SIG-M5 treated with dmso at 0.1 percent for 504 hours (cell line): ENCODE measurements at regions not wholly inside any gene's neighbourhood (a gene's known extent, or its start where the extent isn't known, plus 50 kb on each side); places are given as distances from the start of the nearest gene placed in this dataset.

Experiments
- DNase-seq: peaks from one replicate; lab custom pipeline; 2025; ENCODE audit not compliant: unreplicated experiment; lab: John Stamatoyannopoulos, UW

GRCh38 chr9:13718539-13718938 lies 439.0 kb upstream of the MPDZ start:
- no peak for DNase-seq

DNA sequence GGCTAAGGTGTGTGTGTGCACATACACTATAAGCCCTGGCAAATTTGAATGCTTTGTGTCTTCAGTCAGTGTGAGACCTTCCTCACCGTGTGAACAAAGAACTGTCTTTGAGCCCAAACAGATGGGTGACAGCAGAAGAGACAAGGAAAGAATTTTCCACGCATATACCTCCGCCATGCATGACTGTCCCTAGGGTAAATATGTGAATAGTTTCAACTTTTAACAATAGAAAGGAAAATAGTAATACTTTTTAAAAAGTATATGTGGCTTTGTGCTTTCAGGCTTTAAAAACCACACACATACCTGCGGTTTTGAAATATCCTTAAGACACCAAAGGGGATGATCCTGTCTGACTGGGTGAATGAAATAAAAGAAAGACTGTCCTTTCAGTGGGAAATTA lies 438.6 kb upstream of the MPDZ start:
- no peak for DNase-seq

DNA sequence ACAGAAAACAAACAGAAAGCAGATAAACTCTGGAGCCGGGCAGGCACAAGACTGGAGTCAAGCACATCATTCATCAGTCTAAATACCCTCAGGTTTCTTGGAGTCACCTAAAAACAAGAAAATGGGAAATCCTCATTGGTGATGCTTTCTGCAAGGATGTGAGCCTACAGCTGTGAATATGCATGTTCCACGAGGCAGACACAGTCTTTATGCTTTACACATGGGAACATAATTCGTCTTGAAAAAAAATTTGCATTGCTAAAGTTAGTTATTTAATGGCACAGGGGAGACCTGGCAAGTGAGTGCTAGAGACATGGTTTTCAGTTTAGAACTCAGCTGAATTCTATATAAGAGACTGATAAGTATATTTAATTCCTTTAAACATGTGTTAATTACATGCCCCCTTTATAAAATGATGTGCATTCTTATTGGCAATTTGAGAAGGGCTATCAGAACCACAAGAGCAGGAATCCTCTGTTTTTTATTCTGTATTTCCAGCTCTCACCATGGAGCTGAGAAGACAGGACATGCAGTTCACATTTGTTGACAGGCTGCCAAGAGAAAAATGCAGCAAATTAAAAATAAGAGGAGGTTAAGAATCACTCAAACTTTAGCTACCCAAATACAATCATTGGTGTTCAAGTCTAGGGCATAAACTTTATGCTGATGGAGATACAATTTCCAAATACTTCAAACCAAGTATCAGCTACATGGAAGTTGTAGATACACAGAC lies 438.0 kb upstream of the MPDZ start:
- no peak for DNase-seq

- DNase-seq, result no peak
Observed at GRCh38 chr9:13716601-13717321, 437.3 kb upstream of the MPDZ start.

- DNase-seq, result no peak
Observed at GRCh38 chr9:13716090-13716489, 436.6 kb upstream of the MPDZ start.

- no peak for DNase-seq
Observed at GRCh38 chr9:13715430-13715829, 435.9 kb upstream of the MPDZ start.

DNA sequence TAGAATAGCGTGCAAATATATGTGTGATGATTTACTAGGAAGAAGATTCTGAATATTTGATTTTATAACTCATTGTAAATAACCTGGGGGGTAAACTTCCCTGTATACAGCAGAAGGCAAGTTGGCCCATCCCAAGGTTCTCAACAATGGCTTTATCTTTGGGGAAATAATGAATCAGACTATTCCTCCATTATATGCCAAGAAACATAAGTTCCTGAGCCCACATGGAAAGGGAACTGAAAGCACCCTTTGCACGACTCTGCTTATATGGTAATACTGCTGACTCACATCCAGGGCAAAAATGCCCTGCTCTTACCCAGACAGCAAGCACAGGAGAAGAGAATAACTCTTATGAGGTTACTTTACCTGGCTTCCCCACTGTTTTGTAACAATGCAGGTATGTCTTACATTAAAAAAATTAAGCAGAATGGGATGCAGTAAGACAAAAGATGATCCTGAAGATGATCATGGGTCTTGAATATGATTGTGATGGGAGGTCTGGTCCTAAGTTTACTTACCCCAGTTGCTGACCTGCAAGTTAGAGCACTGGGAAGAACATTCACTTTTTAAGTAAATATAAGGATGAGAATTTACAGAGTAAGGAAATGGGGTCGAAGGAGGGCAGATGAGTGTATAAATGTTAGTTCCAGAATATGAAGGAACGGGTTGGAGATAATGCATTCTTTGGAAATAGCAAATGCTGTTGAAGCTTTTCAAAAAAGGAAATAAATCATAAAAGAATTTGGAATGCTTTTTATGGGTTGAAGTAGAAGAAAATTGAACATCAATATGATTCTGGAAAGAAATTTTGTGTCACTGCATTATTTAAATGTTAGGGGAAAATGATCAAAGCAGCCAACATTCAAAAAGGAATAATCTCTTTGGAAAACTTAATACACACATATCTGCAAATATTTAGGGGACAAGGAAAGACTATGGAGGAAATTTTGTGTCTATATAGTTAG lies 428.4 kb upstream of the MPDZ start:
- DNase-seq, result no peak

- no peak for DNase-seq
Observed at GRCh38 chr9:13705918-13706317, 426.4 kb upstream of the MPDZ start.

DNA sequence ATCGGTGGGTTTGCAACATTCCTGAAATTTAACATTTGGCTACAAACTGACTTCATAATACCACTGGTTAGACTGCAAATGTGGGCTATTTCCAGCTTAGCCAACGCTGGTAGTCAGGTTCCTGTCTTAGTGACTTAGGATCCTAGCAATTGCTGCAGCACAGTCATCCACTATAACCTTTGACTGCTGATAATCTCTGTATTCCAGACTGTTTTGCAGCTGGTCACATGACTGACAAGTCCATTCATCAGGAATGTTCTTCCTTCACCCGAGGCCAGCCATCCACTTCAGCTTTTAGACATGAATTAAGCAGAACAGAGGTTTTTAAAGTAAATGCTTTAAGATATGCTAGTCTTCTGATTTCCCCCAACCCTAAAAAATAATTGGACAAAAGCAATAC lies 425.9 kb upstream of the MPDZ start:
- DNase-seq, result no peak

DNA sequence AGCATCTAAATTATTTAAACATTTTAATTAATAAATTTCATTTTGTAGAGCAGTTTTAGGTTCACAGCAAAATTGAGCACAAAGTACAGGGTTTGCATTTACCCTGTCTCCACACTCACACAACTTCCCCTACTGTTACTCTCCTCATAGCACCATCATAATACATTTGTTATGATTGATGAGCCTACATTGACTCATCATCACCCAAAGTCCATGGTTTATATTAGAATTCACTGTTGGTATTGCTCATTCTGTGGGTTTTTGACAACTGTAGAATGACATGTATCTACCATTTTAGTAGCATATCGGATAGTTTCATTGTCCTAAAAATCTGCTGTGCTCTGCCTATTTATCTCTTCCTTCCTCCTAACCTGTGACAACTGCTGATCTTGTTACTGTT lies 411.1 kb upstream of the MPDZ start:
- DNase-seq, result no peak

- DNase-seq, result no peak
Observed at GRCh38 chr9:13689925-13690324, 410.4 kb upstream of the MPDZ start.

DNA sequence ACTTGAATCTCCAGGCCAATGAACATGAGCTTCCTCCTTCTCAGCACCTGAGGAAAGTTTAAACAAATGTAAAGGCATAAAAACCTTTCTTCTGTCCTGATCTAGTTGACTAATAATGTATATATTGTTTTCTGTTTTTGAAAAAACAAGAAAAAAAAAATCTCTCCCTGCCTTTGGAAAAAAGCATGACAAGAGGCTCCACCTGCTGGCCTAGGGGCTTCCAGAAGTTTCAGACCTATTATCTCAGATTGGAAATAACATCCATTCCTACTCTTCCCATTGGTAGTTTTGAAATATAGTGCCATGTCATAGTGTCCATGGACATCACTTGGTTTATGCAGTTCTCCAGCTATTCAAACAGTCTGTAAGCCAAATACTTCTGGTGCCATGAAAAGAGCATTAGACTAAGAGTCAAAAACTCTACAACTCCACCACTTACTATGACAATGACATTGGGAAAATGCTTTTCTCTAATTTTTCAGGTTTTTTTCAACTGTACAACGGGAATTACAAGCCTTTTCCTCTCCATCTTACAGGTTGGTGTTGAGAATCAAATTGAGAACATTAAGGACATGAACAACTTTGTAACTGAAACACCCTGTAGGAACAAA lies 409.6 kb upstream of the MPDZ start:
- DNase-seq, result no peak

DNA sequence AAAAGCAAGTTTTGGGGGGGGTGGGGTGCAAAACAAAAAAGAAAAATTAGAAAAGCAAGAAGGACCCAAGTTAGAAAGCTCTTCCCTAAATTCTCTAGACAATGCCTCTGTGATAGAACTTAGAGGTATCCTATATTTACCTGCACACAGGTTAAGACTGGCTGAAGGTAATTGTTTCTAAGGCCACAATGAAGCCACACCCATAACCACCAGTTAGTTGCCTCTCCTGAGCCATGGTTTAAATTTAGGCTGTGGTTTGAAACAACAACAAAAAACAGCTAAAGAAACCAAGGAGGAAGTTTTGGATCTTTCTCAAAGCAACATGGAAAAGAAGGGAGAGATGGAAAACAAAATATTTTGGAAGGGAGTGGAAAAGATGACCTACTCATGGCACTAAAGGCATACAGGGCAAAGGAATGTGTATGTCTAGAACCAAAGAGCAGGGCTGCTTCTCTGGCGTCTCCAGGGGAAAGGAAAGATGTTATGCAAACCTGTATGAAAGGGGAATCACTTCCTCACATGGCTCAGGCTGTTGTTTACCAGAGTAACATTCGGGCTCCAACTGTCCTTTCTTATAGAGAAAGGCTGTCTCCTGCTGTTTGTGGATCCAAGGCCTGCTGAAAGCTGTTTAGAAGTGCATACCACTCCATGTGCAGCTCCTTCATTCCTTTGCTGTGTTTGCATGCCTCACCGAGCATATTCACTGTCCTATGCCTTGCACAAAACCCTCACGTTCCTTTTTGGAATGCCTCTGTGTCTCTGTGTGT lies 408.9 kb upstream of the MPDZ start:
- no peak for DNase-seq

- DNase-seq, result no peak
Observed at GRCh38 chr9:13684656-13685055, 405.2 kb upstream of the MPDZ start.

- DNase-seq, result no peak
Observed at GRCh38 chr9:13677801-13678200, 398.3 kb upstream of the MPDZ start.

- DNase-seq, result no peak
Observed at GRCh38 chr9:13675638-13676000, 396.1 kb upstream of the MPDZ start.

- no peak for DNase-seq
Observed at GRCh38 chr9:13674926-13675637, 395.6 kb upstream of the MPDZ start.

- no peak for DNase-seq
Observed at GRCh38 chr9:13673348-13673747, 393.9 kb upstream of the MPDZ start.

GRCh38 chr9:13665418-13666066 lies 386.1 kb upstream of the MPDZ start:
- no peak for DNase-seq
